ENCODE measurements at regions not wholly inside any gene's neighbourhood (a gene's known extent, or its start where the extent isn't known, plus 50 kb on each side); places are given as distances from the start of the nearest gene placed in this dataset.
"Not testable (repeated sequence)": the region's sequence is repeated elsewhere in the genome, so short reads cannot be mapped to it uniquely, and the experiment has no call there.

- DNase-seq (ENCODE audit: low read depth in 2 of 3, low spot score in 1 of 3) = no peak
These were observed 76.5 kb downstream of the ARL5B start for GRCh38 chr10:18735711-18736110.

GRCh38 chr10:18737236-18737635 lies 78.0 kb downstream of the ARL5B start:
- DNase-seq (ENCODE audit: low read depth in 2 of 3, low spot score in 1 of 3) = no peak

GRCh38 chr10:18737841-18738240 lies 78.6 kb downstream of the ARL5B start:
- DNase-seq (ENCODE audit: low read depth in 2 of 3, low spot score in 1 of 3) = no peak

- no peak for DNase-seq (ENCODE audit: low read depth in 2 of 3, low spot score in 1 of 3)
These were observed 79.6 kb downstream of the ARL5B start for GRCh38 chr10:18738835-18739234.

GRCh38 chr10:18743926-18744325 lies 84.7 kb downstream of the ARL5B start:
- DNase-seq (ENCODE audit: low read depth in 2 of 3, low spot score in 1 of 3) = no peak

GRCh38 chr10:18753312-18753895 lies 94.2 kb downstream of the ARL5B start:
- no peak for DNase-seq (ENCODE audit: low read depth in 2 of 3, low spot score in 1 of 3)

GRCh38 chr10:18759575-18759974 lies 100.3 kb downstream of the ARL5B start:
- DNase-seq (ENCODE audit: low read depth in 2 of 3, low spot score in 1 of 3) = no peak

- DNase-seq (ENCODE audit: low read depth in 2 of 3, low spot score in 1 of 3) = no peak
These were observed 101.6 kb downstream of the ARL5B start for GRCh38 chr10:18760836-18761235.

GRCh38 chr10:18767981-18768380 lies 108.8 kb downstream of the ARL5B start:
- DNase-seq (ENCODE audit: low read depth in 2 of 3, low spot score in 1 of 3) = no peak

- no peak for DNase-seq (ENCODE audit: low read depth in 2 of 3, low spot score in 1 of 3)
These were observed 113.9 kb downstream of the ARL5B start for GRCh38 chr10:18773180-18773579.

- DNase-seq (ENCODE audit: low read depth in 2 of 3, low spot score in 1 of 3) = no peak
These were observed 118.0 kb downstream of the ARL5B start for GRCh38 chr10:18777258-18777657.

- DNase-seq (ENCODE audit: low read depth in 2 of 3, low spot score in 1 of 3) = no peak
These were observed 127.2 kb downstream of the ARL5B start for GRCh38 chr10:18786478-18786877.

GRCh38 chr10:18793951-18794350 lies 134.7 kb downstream of the ARL5B start:
- no peak for DNase-seq (ENCODE audit: low read depth in 2 of 3, low spot score in 1 of 3)

GRCh38 chr10:18795549-18795948 lies 136.3 kb downstream of the ARL5B start:
- DNase-seq (ENCODE audit: low read depth in 2 of 3, low spot score in 1 of 3) = no peak

- no peak for DNase-seq (ENCODE audit: low read depth in 2 of 3, low spot score in 1 of 3)
These were observed 138.1 kb downstream of the ARL5B start for GRCh38 chr10:18797286-18797685.

GRCh38 chr10:18822156-18822555 lies 162.9 kb downstream of the ARL5B start:
- DNase-seq (ENCODE audit: low read depth in 2 of 3, low spot score in 1 of 3) = peak in 1 of 3 donors; percentile 0

GRCh38 chr10:18829259-18829658 lies 170.0 kb downstream of the ARL5B start:
- no peak for DNase-seq (ENCODE audit: low read depth in 2 of 3, low spot score in 1 of 3)

- DNase-seq (ENCODE audit: low read depth in 2 of 3, low spot score in 1 of 3) = no peak
These were observed 171.0 kb downstream of the ARL5B start for GRCh38 chr10:18830277-18830676.

GRCh38 chr10:18856623-18857022 lies 192.0 kb upstream of the MALRD1 start:
- DNase-seq (ENCODE audit: low read depth in 2 of 3, low spot score in 1 of 3) = not testable (repeated sequence)

GRCh38 chr10:18859659-18860058 lies 188.9 kb upstream of the MALRD1 start:
- DNase-seq (ENCODE audit: low read depth in 2 of 3, low spot score in 1 of 3) = no peak

GRCh38 chr10:18860186-18860585 lies 188.4 kb upstream of the MALRD1 start:
- DNase-seq (ENCODE audit: low read depth in 2 of 3, low spot score in 1 of 3) = no peak

GRCh38 chr10:18860631-18861240 lies 187.9 kb upstream of the MALRD1 start:
- DNase-seq (ENCODE audit: low read depth in 2 of 3, low spot score in 1 of 3) = no peak

- DNase-seq (ENCODE audit: low read depth in 2 of 3, low spot score in 1 of 3) = no peak
These were observed 187.2 kb upstream of the MALRD1 start for GRCh38 chr10:18861382-18861781.

Measured in stimulated activated CD4-positive, alpha-beta T cell treated with anti-CD3 and anti-CD28 coated beads, Interleukin-12 subunit alpha, Interleukin-12 subunit beta, amount 100 ng/mL, for 48 hours (primary cell).